ENCODE measurements at regions not wholly inside any gene's neighbourhood (a gene's known extent, or its start where the extent isn't known, plus 50 kb on each side); places are given as distances from the start of the nearest gene placed in this dataset.

- DNase-seq (ENCODE audit: low spot score) = peak; percentile 74
These were observed 57.8 kb upstream of the PLSCR4 start for GRCh38 chr3:146308682-146309081.

GRCh38 chr3:146308222-146308621 is 57.3 kb upstream of the PLSCR4 start:
- peak; percentile 44 for DNase-seq (ENCODE audit: low spot score)

- DNase-seq (ENCODE audit: low spot score) = no peak
These were observed 56.5 kb upstream of the PLSCR4 start for GRCh38 chr3:146307456-146307725.

GRCh38 chr3:146306656-146307455 is 56.0 kb upstream of the PLSCR4 start:
- DNase-seq (ENCODE audit: low spot score) = no peak

- DNase-seq (ENCODE audit: low spot score) = no peak
These were observed 55.0 kb upstream of the PLSCR4 start for GRCh38 chr3:146305808-146306423.

GRCh38 chr3:146300768-146301167 is 49.9 kb upstream of the PLSCR4 start:
- no peak for DNase-seq (ENCODE audit: low spot score)

Data from H4 (cell line).